ENCODE measurements at regions not wholly inside any gene's neighbourhood (a gene's known extent, or its start where the extent isn't known, plus 50 kb on each side); places are given as distances from the start of the nearest gene placed in this dataset.

DNA sequence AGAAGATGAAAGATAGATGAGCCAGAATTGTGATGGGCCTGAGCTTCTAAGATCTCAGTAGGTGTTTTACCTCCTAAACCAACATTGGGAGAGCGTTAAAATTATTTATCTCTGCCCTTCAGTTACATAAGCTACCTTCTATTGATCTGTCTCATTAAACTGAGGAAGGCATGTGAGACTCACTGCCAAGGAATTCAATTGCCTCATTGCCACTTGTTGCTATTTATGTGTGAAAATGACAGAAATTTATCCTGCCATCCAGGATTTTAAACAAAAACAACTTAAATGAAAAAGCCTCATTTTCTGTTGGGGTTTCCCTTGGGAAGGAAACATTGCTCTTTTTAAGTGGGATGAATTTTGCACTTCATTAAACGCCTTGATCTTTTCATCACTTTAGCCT, 78.7 kb upstream of the RUNX1 start:
- TF ChIP-seq, protein P1, sequence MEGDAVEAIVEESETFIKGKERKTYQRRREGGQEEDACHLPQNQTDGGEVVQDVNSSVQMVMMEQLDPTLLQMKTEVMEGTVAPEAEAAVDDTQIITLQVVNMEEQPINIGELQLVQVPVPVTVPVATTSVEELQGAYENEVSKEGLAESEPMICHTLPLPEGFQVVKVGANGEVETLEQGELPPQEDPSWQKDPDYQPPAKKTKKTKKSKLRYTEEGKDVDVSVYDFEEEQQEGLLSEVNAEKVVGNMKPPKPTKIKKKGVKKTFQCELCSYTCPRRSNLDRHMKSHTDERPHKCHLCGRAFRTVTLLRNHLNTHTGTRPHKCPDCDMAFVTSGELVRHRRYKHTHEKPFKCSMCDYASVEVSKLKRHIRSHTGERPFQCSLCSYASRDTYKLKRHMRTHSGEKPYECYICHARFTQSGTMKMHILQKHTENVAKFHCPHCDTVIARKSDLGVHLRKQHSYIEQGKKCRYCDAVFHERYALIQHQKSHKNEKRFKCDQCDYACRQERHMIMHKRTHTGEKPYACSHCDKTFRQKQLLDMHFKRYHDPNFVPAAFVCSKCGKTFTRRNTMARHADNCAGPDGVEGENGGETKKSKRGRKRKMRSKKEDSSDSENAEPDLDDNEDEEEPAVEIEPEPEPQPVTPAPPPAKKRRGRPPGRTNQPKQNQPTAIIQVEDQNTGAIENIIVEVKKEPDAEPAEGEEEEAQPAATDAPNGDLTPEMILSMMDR (IDR thresholded peaks at IDR 0.05) = no peak
- TF ChIP-seq POLR2A (IDR thresholded peaks at IDR 0.05) (no peak), POLR2AphosphoS5 (IDR thresholded peaks at IDR 0.05) (no peak), EP300 (IDR thresholded peaks at IDR 0.05) (no peak)

Measured in suprapubic skin (tissue), 4 donors.